RWPE1 (cell line): ENCODE measurements at regions not wholly inside any gene's neighbourhood (a gene's known extent, or its start where the extent isn't known, plus 50 kb on each side); places are given as distances from the start of the nearest gene placed in this dataset.

Source experiments
- CTCF ChIA-PET: fragments of 350-600 bp; sonication (Branson Sonifier 250); formaldehyde crosslinking; extraction: SDS; loops from one replicate; lab custom pipeline; 2021; lab: Yijun Ruan, JAX
- POLR2A ChIA-PET: fragments of 400-600 bp; formaldehyde crosslinking; extraction: SDS; loops from one replicate; lab custom pipeline; 2020; ENCODE audit warnings: antibody characterized with exemption; ENCODE audit not compliant: low non-redundant PET; lab: Yijun Ruan, JAX
- DNase-seq: peaks from one replicate; pipeline ENCODE4 v3.0.0; 2012; ENCODE audit warnings: low spot score
- H3K27ac ChIP-seq: fragments of 450-650 bp; 2 replicates; pipeline ENCODE4 v1.5.1; 2017
- TF ChIP-seq, protein P1 (sequence below): fragments of 450-650 bp; conservative IDR thresholded peaks from 2 replicates; pipeline ENCODE4 v1.5.1; 2017; ENCODE audit warnings: low read depth, mild to moderate bottlenecking

DNA sequence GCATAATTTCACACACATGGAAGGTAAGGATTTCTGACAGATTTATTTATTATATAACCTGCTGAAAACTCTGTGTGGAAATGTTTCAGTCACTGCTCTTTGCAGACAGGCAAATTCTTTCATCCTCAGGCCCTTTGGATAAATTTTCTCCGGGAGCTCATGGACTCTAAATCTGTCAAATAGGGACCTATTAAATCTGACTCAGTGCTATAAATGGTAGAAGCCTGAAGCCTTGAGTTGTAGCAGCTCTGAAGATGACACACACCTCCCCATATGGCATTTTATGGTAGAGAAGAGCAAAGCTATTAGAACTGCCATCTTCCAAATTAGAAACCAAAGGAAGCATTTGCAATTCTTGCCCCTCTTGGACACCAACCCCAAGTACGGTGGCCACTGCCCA is 808.7 kb downstream of the XPNPEP1 start:
- TF ChIP-seq, protein P1, sequence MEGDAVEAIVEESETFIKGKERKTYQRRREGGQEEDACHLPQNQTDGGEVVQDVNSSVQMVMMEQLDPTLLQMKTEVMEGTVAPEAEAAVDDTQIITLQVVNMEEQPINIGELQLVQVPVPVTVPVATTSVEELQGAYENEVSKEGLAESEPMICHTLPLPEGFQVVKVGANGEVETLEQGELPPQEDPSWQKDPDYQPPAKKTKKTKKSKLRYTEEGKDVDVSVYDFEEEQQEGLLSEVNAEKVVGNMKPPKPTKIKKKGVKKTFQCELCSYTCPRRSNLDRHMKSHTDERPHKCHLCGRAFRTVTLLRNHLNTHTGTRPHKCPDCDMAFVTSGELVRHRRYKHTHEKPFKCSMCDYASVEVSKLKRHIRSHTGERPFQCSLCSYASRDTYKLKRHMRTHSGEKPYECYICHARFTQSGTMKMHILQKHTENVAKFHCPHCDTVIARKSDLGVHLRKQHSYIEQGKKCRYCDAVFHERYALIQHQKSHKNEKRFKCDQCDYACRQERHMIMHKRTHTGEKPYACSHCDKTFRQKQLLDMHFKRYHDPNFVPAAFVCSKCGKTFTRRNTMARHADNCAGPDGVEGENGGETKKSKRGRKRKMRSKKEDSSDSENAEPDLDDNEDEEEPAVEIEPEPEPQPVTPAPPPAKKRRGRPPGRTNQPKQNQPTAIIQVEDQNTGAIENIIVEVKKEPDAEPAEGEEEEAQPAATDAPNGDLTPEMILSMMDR, result no peak
- POLR2A ChIA-PET, result no interaction called here
- H3K27ac ChIP-seq, result no peak overlapping the region
- CTCF ChIA-PET, result interaction anchor here (0.6 kb wide), 1 partner anchor 135 kb away, joined by 4 read pairs; no protein-coding TSS in a partner anchor
- DNase-seq, result no peak

DNA sequence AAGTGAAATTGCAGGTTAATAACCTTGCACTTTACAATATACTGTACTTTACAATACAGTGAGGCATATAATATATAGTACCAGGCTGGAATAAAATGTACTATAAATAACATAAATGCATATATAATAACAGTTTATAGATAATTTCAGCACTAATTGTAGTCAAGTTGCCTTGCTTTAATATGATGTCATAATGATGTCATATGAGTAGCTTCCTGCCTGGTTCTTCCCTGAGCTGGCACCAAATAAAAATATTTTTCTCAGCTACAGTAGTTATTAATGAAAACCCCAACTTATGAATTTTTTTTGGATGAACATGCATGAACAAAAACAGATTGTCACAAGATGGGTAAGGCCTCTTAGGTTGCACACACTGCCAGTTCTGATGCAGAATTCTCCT is 816.7 kb downstream of the XPNPEP1 start:
- CTCF ChIA-PET, result no interaction called here
- POLR2A ChIA-PET, result no interaction called here
- no peak for DNase-seq
- TF ChIP-seq, protein P1, result no peak
- H3K27ac ChIP-seq, result no peak overlapping the region

DNA sequence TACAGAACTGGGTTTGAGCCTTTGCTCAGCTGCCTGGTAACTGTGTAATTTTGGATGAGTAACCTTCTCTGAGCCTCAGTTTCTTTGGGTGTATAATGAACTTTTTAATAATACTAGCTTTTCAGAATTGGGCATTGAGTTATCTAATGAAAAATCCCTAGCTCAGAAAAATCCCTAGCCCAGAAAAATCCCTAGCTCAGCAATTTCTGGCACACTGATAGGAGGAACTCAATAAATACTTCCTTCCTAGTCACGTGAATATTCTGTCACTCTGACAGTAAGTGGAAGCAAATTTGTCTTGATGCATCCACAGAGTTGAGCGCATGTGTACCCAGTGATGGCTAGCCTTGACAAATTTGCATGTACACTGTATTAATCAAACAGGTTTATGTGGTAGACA is 817.6 kb downstream of the XPNPEP1 start:
- TF ChIP-seq, protein P1, result no peak
- DNase-seq, result no peak
- no peak overlapping the region for H3K27ac ChIP-seq
- ChIA-PET POLR2A (no interaction called here), CTCF (no interaction called here)

DNA sequence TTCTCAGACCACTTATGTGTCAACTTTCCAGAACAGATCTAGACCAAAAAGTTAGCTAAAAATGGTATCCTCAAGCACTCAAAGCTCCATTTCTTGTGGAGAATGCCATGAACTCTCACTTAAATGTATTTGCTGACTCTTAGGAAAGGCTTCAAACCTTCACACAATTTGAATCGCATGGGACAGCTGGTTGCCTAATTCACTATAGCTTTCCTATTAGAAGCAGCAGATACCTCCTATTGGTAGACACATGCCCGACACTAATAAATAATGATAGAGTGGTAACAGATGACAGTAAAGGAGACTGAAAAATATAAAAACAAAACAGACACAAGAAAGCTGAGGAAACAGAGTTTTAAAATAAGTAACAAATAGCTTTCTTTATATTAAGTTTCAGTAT is 818.5 kb downstream of the XPNPEP1 start:
- POLR2A ChIA-PET, result no interaction called here
- DNase-seq, result no peak
- CTCF ChIA-PET, result no interaction called here
- H3K27ac ChIP-seq, result no peak overlapping the region
- TF ChIP-seq, protein P1, result no peak

DNA sequence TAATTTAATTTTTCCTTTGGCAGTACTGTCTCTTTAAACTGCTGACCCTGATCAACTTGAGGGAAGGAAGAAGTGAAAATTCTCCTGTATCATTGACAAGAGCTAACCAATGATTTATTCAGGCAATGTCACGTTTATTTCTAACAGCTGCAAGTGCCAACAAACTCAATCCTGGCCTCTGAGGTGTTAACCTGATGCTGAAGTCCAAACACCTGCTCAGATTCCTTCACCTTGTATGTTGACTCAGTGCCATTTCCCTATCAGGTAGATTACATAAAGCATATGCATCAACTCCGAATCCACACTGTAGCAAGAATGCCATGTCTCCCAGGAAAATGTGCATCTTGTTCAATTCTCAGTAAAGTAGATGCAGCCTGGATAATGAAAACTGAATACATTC is 820.0 kb downstream of the XPNPEP1 start:
- ChIA-PET CTCF (no interaction called here), POLR2A (no interaction called here)
- H3K27ac ChIP-seq, result no peak overlapping the region
- TF ChIP-seq, protein P1, result no peak
- no peak for DNase-seq

DNA sequence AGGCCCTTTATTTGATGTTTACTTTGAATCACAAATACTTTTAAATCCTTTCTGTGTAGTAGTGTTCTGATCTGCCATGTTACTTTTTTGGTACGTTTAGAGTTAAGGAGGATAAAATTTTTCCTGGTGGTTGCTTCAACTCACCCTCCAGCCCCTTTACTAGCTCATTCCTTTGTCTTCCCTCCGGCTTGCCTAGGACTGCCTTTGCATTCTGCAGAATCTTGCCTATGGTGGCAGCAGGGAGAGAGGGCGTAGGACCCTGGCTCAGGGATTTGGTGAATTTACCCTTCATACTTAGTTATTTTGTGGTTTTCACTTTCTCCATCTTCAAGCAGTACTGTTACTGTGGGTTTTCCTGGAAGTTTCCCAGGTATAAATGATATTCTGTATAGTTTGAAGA is 833.5 kb downstream of the XPNPEP1 start:
- TF ChIP-seq, protein P1, result no peak
- POLR2A ChIA-PET, result no interaction called here
- no peak for DNase-seq
- CTCF ChIA-PET, result interaction anchor here (0.6 kb wide), 1 partner anchor 30 kb away, joined by 4 read pairs; no protein-coding TSS in a partner anchor
- H3K27ac ChIP-seq, result no peak overlapping the region

DNA sequence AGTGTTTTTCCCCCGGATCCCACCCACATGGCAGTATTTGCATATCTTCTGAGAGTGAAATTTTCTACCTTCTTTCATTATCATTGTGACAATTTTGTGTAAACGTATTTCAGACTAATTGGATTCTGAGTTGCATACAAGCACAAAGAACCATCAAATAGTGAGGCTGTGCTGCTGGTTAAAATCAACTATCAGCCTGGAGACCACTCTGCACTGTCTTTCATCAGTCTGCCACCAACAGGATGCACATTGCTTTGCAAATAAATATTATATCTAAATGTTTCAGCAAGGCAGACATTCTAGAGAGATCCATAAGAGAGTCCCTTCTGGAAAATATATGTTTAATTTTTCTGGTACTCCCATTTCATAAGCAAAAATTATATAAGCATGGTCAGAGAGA is 851.8 kb downstream of the XPNPEP1 start:
- ChIA-PET POLR2A (no interaction called here), CTCF (no interaction called here)
- no peak overlapping the region for H3K27ac ChIP-seq
- TF ChIP-seq, protein P1, result no peak
- no peak for DNase-seq
